ENCODE measurements at regions not wholly inside any gene's neighbourhood (a gene's known extent, or its start where the extent isn't known, plus 50 kb on each side); places are given as distances from the start of the nearest gene placed in this dataset.

- no peaks in the 10 kb centered on the region for H3K27me3 ChIP-seq (ENCODE audit: insufficient read depth, low read length, poor library complexity)
- no peaks in the 10 kb centered on the region for H3K36me3 ChIP-seq (ENCODE audit: insufficient read depth, low read length)
- H3K79me2 ChIP-seq (ENCODE audit: insufficient read depth, low read length), result no peaks in the 10 kb centered on the region
- H3K4me2 ChIP-seq (ENCODE audit: insufficient read depth, low read length), result no peak overlapping the region
- H3K9me3 ChIP-seq (ENCODE audit: insufficient read depth, low read length, severe bottlenecking), result no peaks in the 10 kb centered on the region
- DNase-seq (no peak), ATAC-seq (ENCODE audit: insufficient read depth, low read depth) (no peak)
- TF ChIP-seq EZH2 (IDR thresholded peaks at IDR 0.05; ENCODE audit: borderline replicate concordance, low read depth, low read length, severe bottlenecking) (no peak), CTCF (IDR thresholded peaks at IDR 0.05; ENCODE audit: borderline replicate concordance, extremely low read depth, low read length, poor library complexity, severe bottlenecking) (no peak)
- H3K27ac ChIP-seq (ENCODE audit: low read length), result no peak overlapping the region
- H4K20me1 ChIP-seq (ENCODE audit: insufficient read depth, low read length), result no peaks in the 10 kb centered on the region
- H3K4me3 ChIP-seq (ENCODE audit: low read depth in 1 of 2, low read length in 2 of 2), result no peak overlapping the region
- no peaks in the 10 kb centered on the region for H3K4me1 ChIP-seq (ENCODE audit: insufficient read depth, low read length)
- H2AFZ ChIP-seq (ENCODE audit: low read depth, low read length), result no peak overlapping the region
- H3K9ac ChIP-seq (ENCODE audit: low read depth, low read length), result no peak overlapping the region
Observed at GRCh38 chrX:45709381-45709780, 508.7 kb upstream of the DIPK2B start.

GRCh38 chrX:45699158-45699557 is 498.5 kb upstream of the DIPK2B start:
- no peak overlapping the region for H2AFZ ChIP-seq (ENCODE audit: low read depth, low read length)
- no peak overlapping the region for H3K4me3 ChIP-seq (ENCODE audit: low read depth in 1 of 2, low read length in 2 of 2)
- no peaks in the 10 kb centered on the region for H3K36me3 ChIP-seq (ENCODE audit: insufficient read depth, low read length)
- H3K4me2 ChIP-seq (ENCODE audit: insufficient read depth, low read length), result no peak overlapping the region
- H3K79me2 ChIP-seq (ENCODE audit: insufficient read depth, low read length), result no peaks in the 10 kb centered on the region
- no peak for TF ChIP-seq EZH2 (IDR thresholded peaks at IDR 0.05; ENCODE audit: borderline replicate concordance, low read depth, low read length, severe bottlenecking)
- no peak for TF ChIP-seq CTCF (IDR thresholded peaks at IDR 0.05; ENCODE audit: borderline replicate concordance, extremely low read depth, low read length, poor library complexity, severe bottlenecking)
- no peak overlapping the region for H3K9ac ChIP-seq (ENCODE audit: low read depth, low read length)
- no peak for ATAC-seq (ENCODE audit: insufficient read depth, low read depth)
- no peaks in the 10 kb centered on the region for H3K4me1 ChIP-seq (ENCODE audit: insufficient read depth, low read length)
- no peak overlapping the region for H3K27ac ChIP-seq (ENCODE audit: low read length)
- H4K20me1 ChIP-seq (ENCODE audit: insufficient read depth, low read length), result no peaks in the 10 kb centered on the region
- H3K9me3 ChIP-seq (ENCODE audit: insufficient read depth, low read length, severe bottlenecking), result no peaks in the 10 kb centered on the region
- H3K27me3 ChIP-seq (ENCODE audit: insufficient read depth, low read length, poor library complexity), result no peaks in the 10 kb centered on the region
- DNase-seq, result no peak

- Histone ChIP-seq H3K4me2 (ENCODE audit: insufficient read depth, low read length) (no peak overlapping the region), H3K27me3 (ENCODE audit: insufficient read depth, low read length, poor library complexity) (no peaks in the 10 kb centered on the region), H4K20me1 (ENCODE audit: insufficient read depth, low read length) (no peaks in the 10 kb centered on the region), H3K4me1 (ENCODE audit: insufficient read depth, low read length) (no peaks in the 10 kb centered on the region), H3K9me3 (ENCODE audit: insufficient read depth, low read length, severe bottlenecking) (no peaks in the 10 kb centered on the region), H3K36me3 (ENCODE audit: insufficient read depth, low read length) (no peaks in the 10 kb centered on the region), H3K9ac (ENCODE audit: low read depth, low read length) (no peak overlapping the region), H3K4me3 (ENCODE audit: low read depth in 1 of 2, low read length in 2 of 2) (no peak overlapping the region), H3K79me2 (ENCODE audit: insufficient read depth, low read length) (no peaks in the 10 kb centered on the region), H2AFZ (ENCODE audit: low read depth, low read length) (no peak overlapping the region), H3K27ac (ENCODE audit: low read length) (no peak overlapping the region)
- TF ChIP-seq EZH2 (IDR thresholded peaks at IDR 0.05; ENCODE audit: borderline replicate concordance, low read depth, low read length, severe bottlenecking), result no peak
- TF ChIP-seq CTCF (IDR thresholded peaks at IDR 0.05; ENCODE audit: borderline replicate concordance, extremely low read depth, low read length, poor library complexity, severe bottlenecking), result no peak
- no peak for DNase-seq
- no peak for ATAC-seq (ENCODE audit: insufficient read depth, low read depth)
Observed at GRCh38 chrX:45697591-45697990, 496.9 kb upstream of the DIPK2B start.

- Histone ChIP-seq H2AFZ (ENCODE audit: low read depth, low read length) (no peak overlapping the region), H3K79me2 (ENCODE audit: insufficient read depth, low read length) (no peaks in the 10 kb centered on the region), H3K4me3 (ENCODE audit: low read depth in 1 of 2, low read length in 2 of 2) (no peak overlapping the region), H3K27me3 (ENCODE audit: insufficient read depth, low read length, poor library complexity) (no peaks in the 10 kb centered on the region), H3K9ac (ENCODE audit: low read depth, low read length) (no peak overlapping the region), H4K20me1 (ENCODE audit: insufficient read depth, low read length) (no peaks in the 10 kb centered on the region), H3K36me3 (ENCODE audit: insufficient read depth, low read length) (no peaks in the 10 kb centered on the region), H3K4me1 (ENCODE audit: insufficient read depth, low read length) (no peaks in the 10 kb centered on the region), H3K4me2 (ENCODE audit: insufficient read depth, low read length) (no peak overlapping the region), H3K27ac (ENCODE audit: low read length) (no peak overlapping the region), H3K9me3 (ENCODE audit: insufficient read depth, low read length, severe bottlenecking) (no peaks in the 10 kb centered on the region)
- DNase-seq (no peak), ATAC-seq (ENCODE audit: insufficient read depth, low read depth) (peak; percentile 40; the same call in 2 of the 3 replicates)
- TF ChIP-seq CTCF (IDR thresholded peaks at IDR 0.05; ENCODE audit: borderline replicate concordance, extremely low read depth, low read length, poor library complexity, severe bottlenecking) (no peak), EZH2 (IDR thresholded peaks at IDR 0.05; ENCODE audit: borderline replicate concordance, low read depth, low read length, severe bottlenecking) (no peak)
Observed at GRCh38 chrX:45696736-45697135, 496.1 kb upstream of the DIPK2B start.
